ENCODE measurements at regions not wholly inside any gene's neighbourhood (a gene's known extent, or its start where the extent isn't known, plus 50 kb on each side); places are given as distances from the start of the nearest gene placed in this dataset.

- Histone ChIP-seq H3K4me2 (ENCODE audit: low read length) (no peak overlapping the region), H3K79me2 (ENCODE audit: control insufficient read depth, low read length) (no peaks in the 10 kb centered on the region), H3K4me1 (ENCODE audit: control insufficient read depth, low read length) (no peaks in the 10 kb centered on the region; the same call in 1 of the 2 replicates), H3K27ac (ENCODE audit: low read depth, low read length) (no peak overlapping the region), H3K4me3 (ENCODE audit: low read length) (no peak overlapping the region), H3K9me3 (ENCODE audit: control insufficient read depth, insufficient read depth, low read length) (no peaks in the 10 kb centered on the region), H3K36me3 (ENCODE audit: control insufficient read depth, low read length) (no peaks in the 10 kb centered on the region), H4K20me1 (ENCODE audit: control insufficient read depth, insufficient read depth, low read depth, low read length) (no peaks in the 10 kb centered on the region), H3K27me3 (ENCODE audit: control insufficient read depth, low read length) (no peaks in the 10 kb centered on the region), H3F3A (ENCODE audit: control insufficient read depth, insufficient read depth) (no peaks in the 10 kb centered on the region), H3K9me2 (replicated peaks; ENCODE audit: control insufficient read depth, low read length) (no peaks in the 10 kb centered on the region)
- no peak for TF ChIP-seq CTCF (IDR thresholded peaks at IDR 0.05; ENCODE audit: low read depth, low read length, poor library complexity, severe bottlenecking)
- no peak for TF ChIP-seq EZH2phosphoT487 (IDR thresholded peaks at IDR 0.05; ENCODE audit: borderline replicate concordance, low read length)
Measured at GRCh38 chr13:69287050-69287698, 820.5 kb upstream of the ATXN8OS start.

GRCh38 chr13:69283837-69284236 is 823.8 kb upstream of the ATXN8OS start:
- Histone ChIP-seq H3F3A (ENCODE audit: control insufficient read depth, insufficient read depth) (no peaks in the 10 kb centered on the region), H3K36me3 (ENCODE audit: control insufficient read depth, low read length) (no peaks in the 10 kb centered on the region), H3K79me2 (ENCODE audit: control insufficient read depth, low read length) (no peaks in the 10 kb centered on the region), H4K20me1 (ENCODE audit: control insufficient read depth, insufficient read depth, low read depth, low read length) (no peaks in the 10 kb centered on the region), H3K4me3 (ENCODE audit: low read length) (no peak overlapping the region), H3K4me1 (ENCODE audit: control insufficient read depth, low read length) (no peaks in the 10 kb centered on the region), H3K9me2 (replicated peaks; ENCODE audit: control insufficient read depth, low read length) (no peaks in the 10 kb centered on the region), H3K27ac (ENCODE audit: low read depth, low read length) (no peak overlapping the region), H3K27me3 (ENCODE audit: control insufficient read depth, low read length) (no peaks in the 10 kb centered on the region), H3K9me3 (ENCODE audit: control insufficient read depth, insufficient read depth, low read length) (no peaks in the 10 kb centered on the region), H3K4me2 (ENCODE audit: low read length) (no peak overlapping the region)
- TF ChIP-seq EZH2phosphoT487 (IDR thresholded peaks at IDR 0.05; ENCODE audit: borderline replicate concordance, low read length) (no peak), CTCF (IDR thresholded peaks at IDR 0.05; ENCODE audit: low read depth, low read length, poor library complexity, severe bottlenecking) (no peak)

GRCh38 chr13:69283301-69283700 is 824.3 kb upstream of the ATXN8OS start:
- Histone ChIP-seq H3K27ac (ENCODE audit: low read depth, low read length) (no peak overlapping the region), H3F3A (ENCODE audit: control insufficient read depth, insufficient read depth) (no peaks in the 10 kb centered on the region), H3K36me3 (ENCODE audit: control insufficient read depth, low read length) (no peaks in the 10 kb centered on the region), H3K4me1 (ENCODE audit: control insufficient read depth, low read length) (no peaks in the 10 kb centered on the region), H3K4me2 (ENCODE audit: low read length) (no peak overlapping the region), H3K27me3 (ENCODE audit: control insufficient read depth, low read length) (no peaks in the 10 kb centered on the region), H3K9me3 (ENCODE audit: control insufficient read depth, insufficient read depth, low read length) (no peaks in the 10 kb centered on the region), H3K4me3 (ENCODE audit: low read length) (no peak overlapping the region), H3K9me2 (replicated peaks; ENCODE audit: control insufficient read depth, low read length) (no peaks in the 10 kb centered on the region), H4K20me1 (ENCODE audit: control insufficient read depth, insufficient read depth, low read depth, low read length) (no peaks in the 10 kb centered on the region), H3K79me2 (ENCODE audit: control insufficient read depth, low read length) (no peaks in the 10 kb centered on the region)
- TF ChIP-seq CTCF (IDR thresholded peaks at IDR 0.05; ENCODE audit: low read depth, low read length, poor library complexity, severe bottlenecking) (no peak), EZH2phosphoT487 (IDR thresholded peaks at IDR 0.05; ENCODE audit: borderline replicate concordance, low read length) (no peak)

Data from DOHH2 (cell line).